CD4-positive, alpha-beta T cell treated with Interleukin-1 beta for 1 hour (primary cell): ENCODE measurements at regions not wholly inside any gene's neighbourhood (a gene's known extent, or its start where the extent isn't known, plus 50 kb on each side); places are given as distances from the start of the nearest gene placed in this dataset.
A peak's percentile ranks its signal among the peaks of the same experiment; 100 is the strongest.
"Not testable (repeated sequence)": the region's sequence is repeated elsewhere in the genome, so short reads cannot be mapped to it uniquely, and the experiment has no call there.

Experiments used
- DNase-seq, 2 donors: peaks; one replicate each; pipeline ENCODE4 v3.0.0-alpha.2; 2020 to 2022

DNA sequence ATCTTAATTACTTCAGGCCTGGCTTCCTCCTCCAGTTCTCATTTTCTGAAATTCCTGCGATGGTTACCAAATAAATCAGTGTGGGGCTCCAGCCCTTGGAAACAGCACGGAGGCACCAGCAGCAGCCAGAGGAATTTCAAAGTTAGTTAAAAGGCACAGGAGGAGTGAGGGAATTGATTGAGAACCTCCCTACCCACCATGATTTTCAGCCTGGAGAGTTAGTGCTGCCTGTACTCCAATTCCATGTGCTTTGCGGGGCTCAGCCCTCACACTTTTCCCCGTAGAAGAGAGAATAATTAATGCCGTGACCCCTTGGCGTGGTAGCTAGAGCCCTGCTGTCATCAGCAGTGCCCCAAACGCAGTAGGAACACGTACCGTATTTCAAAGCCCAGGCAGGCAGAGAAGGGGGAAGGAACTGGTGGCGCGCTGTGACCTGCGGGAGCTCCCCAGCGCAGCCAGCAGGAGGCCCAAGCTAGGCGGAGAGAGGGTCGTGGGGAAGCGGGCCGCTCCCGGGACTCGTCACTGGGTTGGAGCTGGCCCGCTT, 84.0 kb upstream of the IGFBP7 start:
- DNase-seq = no peak

GRCh38 chr4:57193209-57193810, 83.1 kb upstream of the IGFBP7 start:
- no peak for DNase-seq

GRCh38 chr4:57191523-57192034, 81.4 kb upstream of the IGFBP7 start:
- no peak for DNase-seq

DNA sequence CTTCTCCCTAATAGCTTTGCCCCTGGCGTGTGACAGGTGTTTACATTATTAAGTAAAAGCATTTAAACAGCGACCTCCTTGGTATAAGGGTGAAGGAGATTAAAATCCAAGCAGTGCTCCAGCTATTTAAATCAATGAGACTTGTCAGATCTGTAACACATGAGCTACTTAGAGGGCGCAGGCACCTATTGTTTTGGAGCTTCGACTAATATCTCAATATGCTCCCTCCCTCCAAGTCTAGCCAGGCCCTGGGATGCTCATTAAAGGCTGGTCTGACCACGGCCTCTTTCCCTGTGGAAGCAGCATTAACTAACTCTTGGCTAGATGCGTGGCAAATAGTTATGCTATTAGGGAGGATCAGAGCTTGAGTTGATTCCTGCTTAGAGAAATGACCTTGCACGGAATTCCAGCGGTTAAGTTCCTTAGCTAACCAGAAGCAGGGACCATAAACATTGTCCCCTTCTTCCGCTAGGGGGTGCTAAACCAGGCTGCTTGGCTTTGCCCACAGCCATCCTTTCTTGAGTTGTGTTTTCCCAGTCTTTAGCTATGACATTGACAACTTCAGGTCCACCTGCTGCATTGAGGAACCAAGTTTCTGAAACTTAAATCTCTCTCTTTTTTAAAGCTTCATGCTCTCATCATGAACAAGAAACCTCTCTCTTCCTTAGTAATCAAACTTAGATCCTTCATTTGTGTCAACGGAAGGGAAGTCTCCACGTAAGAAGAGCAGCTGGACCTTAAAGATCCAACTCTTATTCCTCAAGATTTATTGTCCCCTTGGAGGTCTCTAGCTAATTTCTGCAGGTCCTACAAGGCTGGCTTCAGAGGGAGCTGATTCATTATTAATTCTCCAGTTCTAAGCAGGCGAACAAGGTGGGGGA, 80.7 kb upstream of the IGFBP7 start:
- DNase-seq = no peak

DNA sequence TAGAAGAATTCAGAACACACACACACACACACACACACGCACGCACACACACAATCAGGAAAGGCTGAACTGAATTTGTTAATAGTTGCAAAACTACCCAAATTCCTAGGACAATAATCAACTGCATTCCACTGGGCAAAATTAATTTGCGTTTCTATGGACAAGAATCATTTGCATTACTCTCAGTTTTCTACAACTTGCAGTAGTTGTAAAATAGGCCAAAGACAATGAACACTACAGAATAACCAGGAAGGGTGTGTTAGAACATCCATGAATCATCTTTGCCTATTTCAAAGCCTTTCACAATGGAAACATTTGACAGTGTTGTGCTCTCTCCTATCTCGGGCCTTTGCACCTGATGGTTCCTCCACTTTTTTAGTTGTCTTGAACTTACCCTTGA, 77.1 kb upstream of the IGFBP7 start:
- DNase-seq = no peak

DNA sequence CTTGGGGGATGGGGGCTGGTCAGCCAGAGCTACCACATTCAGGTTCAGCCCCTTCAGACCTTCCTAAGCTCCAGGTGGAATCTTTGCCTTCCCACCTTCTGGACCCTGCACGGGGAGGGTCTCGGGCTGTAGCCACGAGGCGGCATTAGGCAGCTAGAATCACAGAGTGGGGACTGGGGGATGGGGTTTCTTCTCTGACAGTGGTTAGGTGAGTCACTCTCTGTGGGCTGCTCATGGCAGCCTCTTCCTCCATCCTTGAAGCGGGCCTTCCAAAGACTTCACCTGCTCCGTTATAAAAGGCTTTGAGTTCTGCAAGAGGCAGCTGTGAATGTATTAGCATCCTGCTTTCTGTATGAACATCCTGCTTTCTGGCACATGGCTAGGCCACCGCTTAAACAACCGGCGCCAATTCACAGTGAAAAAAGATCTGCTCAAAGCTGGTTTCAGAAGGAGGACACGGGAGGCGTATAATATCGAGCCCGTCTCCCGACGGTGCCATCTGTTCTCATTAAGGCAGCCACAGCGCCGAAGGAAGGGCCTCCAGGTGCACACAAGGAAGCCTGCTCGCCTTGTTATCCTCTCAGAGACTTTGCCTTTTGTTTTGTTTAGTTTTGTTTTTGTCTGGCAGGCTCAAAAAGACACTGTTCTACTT, 74.3 kb upstream of the IGFBP7 start:
- DNase-seq = no peak

DNA sequence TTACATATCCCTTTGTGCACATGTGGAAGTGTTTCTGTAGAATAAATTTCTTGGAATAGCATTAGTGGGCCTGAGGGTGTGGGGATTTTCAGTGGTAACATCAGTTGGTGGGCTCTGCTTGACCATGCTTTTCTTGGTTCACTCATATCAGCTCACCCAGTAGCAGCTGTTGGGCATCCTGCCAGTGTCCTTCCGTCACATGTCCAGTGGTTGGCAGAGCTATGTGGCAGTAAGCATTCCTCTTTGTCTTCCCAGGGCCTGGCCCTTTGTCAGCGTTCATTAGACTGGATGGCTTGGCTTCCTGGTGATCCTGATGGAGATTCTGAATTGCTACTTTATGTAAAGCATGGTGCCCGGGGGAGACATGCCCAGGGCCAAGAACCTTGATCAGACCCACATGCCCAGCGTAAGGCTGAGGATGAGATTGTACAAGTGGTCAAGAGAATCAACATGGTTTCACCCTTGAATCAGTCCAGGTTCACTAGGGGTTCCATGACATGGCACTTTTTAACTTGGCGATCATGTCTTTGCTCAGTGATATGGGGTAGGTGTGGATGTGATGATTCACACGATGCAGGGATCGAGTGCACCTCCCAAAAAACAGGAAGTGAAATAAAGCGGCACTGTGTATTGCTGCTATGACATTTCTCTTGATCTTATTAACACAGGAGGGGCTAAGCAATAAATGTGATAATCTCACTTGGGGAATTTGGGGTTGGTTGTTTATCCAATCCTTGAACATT, 72.1 kb upstream of the IGFBP7 start:
- peak in 1 of 2 donors; percentile 5 for DNase-seq

DNA sequence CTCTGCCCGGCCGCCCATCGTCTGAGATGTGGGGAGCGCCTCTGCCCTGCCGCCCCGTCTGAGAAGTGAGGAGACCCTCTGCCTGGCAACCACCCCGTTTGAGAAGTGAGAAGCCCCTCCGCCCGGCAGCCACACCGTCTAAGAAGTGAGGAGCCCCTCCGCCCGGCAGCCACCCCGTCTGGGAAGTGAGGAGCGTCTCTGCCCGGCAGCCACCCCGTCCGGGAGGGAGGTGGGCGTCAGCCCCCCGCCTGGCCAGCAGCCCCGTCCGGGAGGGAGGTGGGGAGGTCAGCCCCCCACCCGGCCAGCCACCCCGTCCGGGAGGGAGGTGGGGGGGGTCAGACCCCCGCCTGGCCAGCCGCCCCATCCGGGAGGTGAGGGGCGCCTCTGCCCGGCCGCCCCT, 63.0 kb upstream of the IGFBP7 start:
- not testable (repeated sequence) for DNase-seq

DNA sequence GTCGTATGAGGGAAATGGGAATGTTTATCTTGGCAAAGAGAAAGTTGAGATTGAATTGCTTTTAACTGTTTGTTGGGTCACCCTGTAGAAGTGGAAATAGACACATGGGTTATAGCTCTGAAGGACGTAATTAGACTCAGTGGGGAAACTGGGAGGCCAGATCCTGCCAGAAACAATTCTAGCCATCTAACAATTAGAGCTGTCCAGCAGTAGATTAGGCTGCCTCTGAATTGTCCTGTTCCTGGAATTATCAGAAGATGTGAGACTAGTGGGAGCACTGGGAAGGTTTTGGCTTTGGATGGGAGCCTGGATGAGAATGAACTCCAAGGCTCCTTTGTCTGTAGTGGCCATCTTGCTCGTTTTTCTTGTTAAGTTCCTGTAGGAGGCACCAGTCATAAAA, 61.9 kb upstream of the IGFBP7 start:
- no peak for DNase-seq

- DNase-seq = no peak
Measured at GRCh38 chr4:57168982-57169381, 58.8 kb upstream of the IGFBP7 start.

GRCh38 chr4:57163530-57164459, 53.6 kb upstream of the IGFBP7 start:
- DNase-seq = peak; percentile 59 to 60

DNA sequence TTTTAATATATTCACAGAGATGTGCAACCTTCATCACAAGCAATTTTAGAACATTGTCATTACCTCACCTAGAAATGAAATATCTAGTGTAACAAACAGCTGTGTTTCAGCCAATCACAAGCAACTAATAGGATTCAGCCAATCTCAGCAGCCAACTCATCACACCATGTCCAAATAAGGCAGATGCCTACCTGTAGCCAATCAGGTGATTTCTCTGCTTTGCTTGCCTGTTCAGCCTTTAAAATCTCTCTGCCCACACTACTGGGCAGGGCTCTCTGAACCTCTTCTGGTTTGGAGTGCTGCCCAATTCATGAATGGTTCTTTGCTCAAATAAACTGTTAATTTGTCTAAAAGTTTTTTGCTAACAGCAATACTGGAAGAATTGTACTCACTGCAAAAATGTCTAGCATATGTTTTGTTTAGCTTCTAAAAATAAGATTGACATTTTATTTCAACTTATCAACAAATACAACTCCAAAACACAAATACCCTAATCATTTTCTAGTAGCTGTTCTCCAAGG, 52.4 kb upstream of the IGFBP7 start:
- no peak for DNase-seq
